ENCODE measurements at regions not wholly inside any gene's neighbourhood (a gene's known extent, or its start where the extent isn't known, plus 50 kb on each side); places are given as distances from the start of the nearest gene placed in this dataset.
"Not testable (repeated sequence)": the region's sequence is repeated elsewhere in the genome, so short reads cannot be mapped to it uniquely, and the experiment has no call there.

DNA sequence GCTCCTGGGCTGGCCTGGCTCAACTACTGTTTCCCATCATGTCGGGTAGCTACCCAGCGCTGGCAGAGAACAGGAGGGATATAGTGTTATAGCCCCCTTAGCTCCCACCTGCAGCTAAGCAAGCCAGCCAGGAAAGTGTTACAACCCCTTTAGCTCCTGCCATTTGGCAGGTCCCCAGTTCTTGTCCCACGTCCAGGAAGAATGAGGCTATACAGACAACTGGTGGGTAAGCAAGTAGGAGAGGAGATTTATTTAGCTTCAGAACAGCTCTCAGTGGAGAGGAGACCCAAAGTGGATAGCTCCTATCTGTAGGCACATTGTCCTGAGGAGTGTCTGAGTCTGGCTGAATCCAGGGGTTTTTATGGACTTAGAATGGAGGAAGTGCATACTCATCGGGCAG is 741.1 kb upstream of the B3GALT2 start:
- no peak for DNase-seq (ENCODE audit: low read depth in 2 of 2)

DNA sequence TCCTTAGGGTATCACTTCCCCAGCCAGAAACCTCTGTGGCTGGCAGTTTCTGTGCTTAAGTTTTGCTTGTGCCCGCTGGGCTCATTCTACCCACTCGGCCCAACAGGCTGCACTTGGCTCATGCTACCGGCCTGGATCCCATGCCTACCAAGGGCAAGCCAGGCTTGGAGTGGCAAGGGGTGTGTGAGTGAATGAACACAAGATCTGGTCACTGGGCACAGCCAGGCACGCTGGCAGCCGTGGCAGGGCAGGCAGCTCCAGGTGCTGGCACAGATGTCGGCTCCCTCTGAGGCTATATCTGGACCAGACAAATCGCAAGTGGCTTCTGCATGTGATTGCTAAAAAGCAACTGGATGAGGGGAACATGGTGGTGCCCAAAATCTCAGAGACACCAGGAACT is 740.5 kb upstream of the B3GALT2 start:
- DNase-seq (ENCODE audit: low read depth in 2 of 2): no peak

- DNase-seq (ENCODE audit: low read depth in 2 of 2): no peak
Measured at GRCh38 chr1:193919827-193920226, 733.4 kb upstream of the B3GALT2 start.

- DNase-seq (ENCODE audit: low read depth in 2 of 2): no peak
Measured at GRCh38 chr1:193916452-193916851, 730.0 kb upstream of the B3GALT2 start.

DNA sequence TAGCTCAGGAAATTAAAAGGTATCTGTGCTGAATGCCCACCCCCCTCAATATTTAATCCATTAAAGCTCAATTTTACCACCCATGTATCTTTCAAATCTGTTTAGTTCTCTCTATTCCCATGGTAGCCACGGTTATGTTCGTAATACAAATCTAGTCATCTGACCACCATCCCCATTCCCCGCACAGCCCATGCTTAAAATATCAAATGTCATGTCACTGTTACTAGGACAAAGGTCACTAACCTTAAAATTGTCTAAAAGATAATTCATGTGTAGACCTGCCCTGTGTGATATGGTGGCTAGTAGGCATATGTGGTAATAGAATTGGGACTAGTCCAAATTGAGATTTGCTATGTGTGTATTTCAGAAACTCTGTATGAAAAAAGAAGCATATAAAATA is 728.5 kb upstream of the B3GALT2 start:
- DNase-seq (ENCODE audit: low read depth in 2 of 2): no peak

DNA sequence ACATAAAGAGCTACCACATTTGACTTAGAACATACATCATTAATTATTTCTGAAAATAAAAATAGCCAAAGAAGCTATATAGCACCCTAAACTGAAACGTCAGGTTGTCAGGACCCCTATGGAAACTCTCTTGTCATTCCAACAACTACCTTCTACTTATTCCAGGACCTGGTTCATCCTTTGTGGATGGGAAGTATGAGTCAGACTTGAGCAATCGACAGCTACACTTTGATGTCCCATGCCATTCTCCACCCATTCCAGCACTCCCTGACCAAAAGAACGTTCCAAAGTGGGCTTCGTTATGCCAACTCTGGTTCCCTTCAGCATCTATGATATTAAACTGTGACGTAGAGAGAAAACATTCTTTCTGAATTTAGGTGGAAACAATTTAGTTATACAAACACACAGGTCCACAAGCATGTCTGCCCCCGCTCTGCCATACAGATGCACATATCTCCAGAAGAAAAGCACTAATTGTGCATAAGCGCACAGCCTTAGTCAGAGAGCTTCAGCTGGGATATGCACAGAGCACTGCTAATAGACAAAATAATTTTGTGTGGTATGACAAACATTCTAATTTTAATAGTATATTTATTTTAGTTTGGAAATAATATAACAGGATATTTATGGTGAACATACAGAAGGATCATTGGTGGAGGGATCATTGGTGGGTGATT is 723.1 kb upstream of the B3GALT2 start:
- DNase-seq (ENCODE audit: low read depth in 2 of 2): no peak

DNA sequence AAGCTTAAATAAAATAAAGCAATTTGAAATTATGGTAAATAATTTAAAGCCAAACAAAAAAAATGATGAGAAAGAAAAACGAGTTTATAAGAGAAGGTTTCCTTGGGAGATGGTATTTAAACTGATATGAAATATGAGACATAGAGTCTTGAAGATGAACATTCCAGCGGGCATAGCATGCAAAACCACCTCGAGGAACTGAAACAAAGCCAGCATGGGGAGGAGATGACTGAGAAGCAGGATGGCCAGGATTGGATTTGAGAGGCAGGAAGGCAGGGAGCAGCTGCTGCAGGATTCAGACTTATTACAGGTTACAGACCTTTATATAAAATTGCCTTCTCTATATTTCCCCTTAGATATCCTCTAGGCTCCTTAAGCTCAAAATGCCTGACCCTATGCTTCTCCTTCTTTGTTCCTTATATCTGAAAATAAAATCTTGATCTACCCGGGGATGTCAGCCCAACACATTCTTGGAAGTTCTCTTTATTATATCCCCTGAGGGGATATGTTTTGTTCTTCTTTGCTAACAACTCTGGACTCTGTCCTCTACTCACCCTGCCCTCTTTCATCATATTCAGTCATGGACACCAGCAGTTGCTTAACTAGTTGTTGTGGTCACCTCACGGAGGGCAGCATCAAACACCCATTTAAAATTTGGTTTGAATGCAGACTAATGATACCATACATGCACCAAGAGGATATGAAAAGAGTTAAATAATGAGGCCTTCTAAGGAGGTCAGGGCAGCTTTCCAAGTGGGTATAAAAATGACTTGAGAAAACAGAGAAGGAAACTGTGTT is 719.1 kb upstream of the B3GALT2 start:
- no peak for DNase-seq (ENCODE audit: low read depth in 2 of 2)

GRCh38 chr1:193891788-193892187 is 705.4 kb upstream of the B3GALT2 start:
- no peak for DNase-seq (ENCODE audit: low read depth in 2 of 2)

DNA sequence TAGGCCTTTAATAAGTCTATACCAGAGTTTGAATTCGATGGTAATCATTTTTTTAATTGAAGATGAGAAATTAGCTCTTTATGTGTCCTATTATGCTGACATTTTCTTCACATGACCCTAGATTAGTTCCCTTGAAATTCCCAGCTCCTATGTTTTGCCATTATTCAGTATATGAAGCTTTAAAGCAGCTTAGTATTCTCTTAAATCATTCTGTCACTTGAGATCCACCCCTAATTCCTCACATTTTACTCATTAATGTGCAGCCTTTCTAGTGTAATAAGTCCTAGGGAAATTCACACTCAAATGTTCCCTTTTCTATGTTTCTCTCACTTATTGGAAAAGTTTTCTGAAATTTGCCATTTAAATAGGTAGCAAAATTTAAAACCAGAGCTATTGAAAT is 704.5 kb upstream of the B3GALT2 start:
- DNase-seq (ENCODE audit: low read depth in 2 of 2): no peak

GRCh38 chr1:193884848-193885558 is 698.6 kb upstream of the B3GALT2 start:
- DNase-seq (ENCODE audit: low read depth in 2 of 2): no peak

- DNase-seq (ENCODE audit: low read depth in 2 of 2): not testable (repeated sequence)
Measured at GRCh38 chr1:193877920-193878319, 691.5 kb upstream of the B3GALT2 start.

- DNase-seq (ENCODE audit: low read depth in 2 of 2): no peak
Measured at GRCh38 chr1:193868425-193868824, 682.0 kb upstream of the B3GALT2 start.

GRCh38 chr1:193856261-193856660 is 669.8 kb upstream of the B3GALT2 start:
- no peak for DNase-seq (ENCODE audit: low read depth in 2 of 2)

DNA sequence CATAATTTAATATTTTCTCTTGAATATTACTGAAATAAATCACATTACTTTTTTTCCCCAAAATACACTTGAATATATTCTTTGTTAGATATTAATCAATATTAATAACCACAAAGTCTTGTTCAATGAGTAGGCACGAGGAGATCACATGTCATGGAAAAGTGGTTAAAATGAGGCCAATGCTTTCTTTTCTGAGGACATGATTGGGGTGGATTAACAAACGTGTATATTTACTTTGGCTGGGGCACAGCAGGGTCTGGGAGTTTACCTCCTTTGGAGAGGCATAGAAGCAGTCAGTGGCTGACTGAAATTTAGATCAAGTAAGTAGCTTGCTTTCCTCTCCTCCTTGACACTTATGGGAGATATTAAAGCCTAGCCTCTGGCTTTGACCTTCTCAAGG is 664.3 kb upstream of the B3GALT2 start:
- DNase-seq (ENCODE audit: low read depth in 2 of 2): no peak

DNA sequence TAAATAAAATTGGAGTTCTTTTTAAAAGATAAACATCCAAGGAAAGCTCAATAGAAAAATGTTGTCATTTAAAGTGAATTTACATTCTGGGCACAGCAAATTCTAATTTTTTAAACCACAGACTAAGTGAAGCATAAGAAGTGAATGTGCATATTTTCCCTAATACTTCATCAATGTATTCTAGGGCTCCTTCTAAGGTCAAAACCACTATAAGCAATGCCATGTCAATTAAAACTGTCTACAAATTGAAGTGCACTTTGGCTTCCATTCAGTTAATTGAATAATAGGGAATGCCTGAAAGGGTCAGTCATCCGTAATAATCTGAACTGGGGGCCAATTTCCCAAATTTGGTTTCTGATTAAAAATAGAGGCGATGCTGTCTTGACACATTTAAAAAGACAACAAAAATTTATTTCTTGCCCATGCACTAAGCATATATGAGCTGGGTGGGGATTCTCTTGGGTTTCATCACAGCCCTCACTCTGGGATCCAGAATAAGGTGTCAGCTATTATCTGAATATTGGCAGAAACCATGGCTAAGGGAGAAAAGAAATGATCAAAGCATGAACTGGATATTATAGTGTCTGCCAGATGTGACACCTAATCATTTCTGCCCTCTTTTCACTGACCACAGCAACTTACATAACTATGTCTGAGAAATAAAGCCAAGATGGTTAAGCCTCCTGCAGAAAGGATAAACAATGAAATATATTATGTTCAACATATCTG is 660.6 kb upstream of the B3GALT2 start:
- no peak for DNase-seq (ENCODE audit: low read depth in 2 of 2)

DNA sequence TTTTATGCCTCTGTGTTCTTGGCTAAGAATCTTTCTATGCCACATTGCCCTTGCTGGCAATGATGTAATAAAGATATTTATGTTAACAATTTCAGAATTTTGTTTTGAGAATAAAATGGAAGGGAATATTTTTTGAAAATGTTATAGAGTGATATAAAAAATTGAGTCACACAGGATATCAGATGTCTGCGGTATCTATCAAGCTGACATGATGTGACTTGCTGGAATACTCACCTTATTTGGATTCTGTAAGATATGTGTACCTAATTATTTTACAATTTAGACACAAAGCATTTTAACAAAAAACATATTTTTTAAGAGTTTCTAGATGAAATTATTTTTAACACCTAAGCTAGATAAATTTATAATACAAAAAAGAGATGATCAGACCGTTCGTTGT is 660.0 kb upstream of the B3GALT2 start:
- DNase-seq (ENCODE audit: low read depth in 2 of 2): no peak

GRCh38 chr1:193841857-193842256 is 655.4 kb upstream of the B3GALT2 start:
- DNase-seq (ENCODE audit: low read depth in 2 of 2): no peak

DNA sequence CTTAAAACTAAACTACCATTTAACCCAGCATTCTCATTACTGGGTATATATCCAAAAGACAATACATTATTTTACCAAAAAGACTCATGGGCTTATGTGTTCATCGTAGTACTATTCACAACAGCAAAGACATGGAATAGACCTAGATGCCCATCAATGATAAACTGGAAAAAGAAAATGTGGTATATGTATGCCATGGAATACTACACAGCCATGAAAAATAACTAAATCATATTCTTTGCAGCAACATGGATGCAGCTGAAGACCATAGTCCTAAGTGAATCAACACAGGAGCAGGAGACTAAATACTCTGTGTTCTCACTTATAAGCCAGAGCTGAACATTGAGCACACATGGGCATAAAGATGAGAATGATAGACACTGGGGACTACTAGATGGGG is 645.1 kb upstream of the B3GALT2 start:
- no peak for DNase-seq (ENCODE audit: low read depth in 2 of 2)

- no peak for DNase-seq (ENCODE audit: low read depth in 2 of 2)
Measured at GRCh38 chr1:193827516-193827915, 641.1 kb upstream of the B3GALT2 start.

GRCh38 chr1:193819376-193819775 is 633.0 kb upstream of the B3GALT2 start:
- DNase-seq (ENCODE audit: low read depth in 2 of 2): no peak

- no peak for DNase-seq (ENCODE audit: low read depth in 2 of 2)
Measured at GRCh38 chr1:193807208-193807607, 620.8 kb upstream of the B3GALT2 start.
